IPS DF 19.7 (cell line): ENCODE measurements at regions not wholly inside any gene's neighbourhood (a gene's known extent, or its start where the extent isn't known, plus 50 kb on each side); places are given as distances from the start of the nearest gene placed in this dataset.
"Not testable (repeated sequence)": the region's sequence is repeated elsewhere in the genome, so short reads cannot be mapped to it uniquely, and the experiment has no call there.

Experiments
- DNase-seq: peaks from one replicate; pipeline ENCODE4 v3.0.0-alpha.2; 2013; ENCODE audit warnings: low read depth, low spot score

DNA sequence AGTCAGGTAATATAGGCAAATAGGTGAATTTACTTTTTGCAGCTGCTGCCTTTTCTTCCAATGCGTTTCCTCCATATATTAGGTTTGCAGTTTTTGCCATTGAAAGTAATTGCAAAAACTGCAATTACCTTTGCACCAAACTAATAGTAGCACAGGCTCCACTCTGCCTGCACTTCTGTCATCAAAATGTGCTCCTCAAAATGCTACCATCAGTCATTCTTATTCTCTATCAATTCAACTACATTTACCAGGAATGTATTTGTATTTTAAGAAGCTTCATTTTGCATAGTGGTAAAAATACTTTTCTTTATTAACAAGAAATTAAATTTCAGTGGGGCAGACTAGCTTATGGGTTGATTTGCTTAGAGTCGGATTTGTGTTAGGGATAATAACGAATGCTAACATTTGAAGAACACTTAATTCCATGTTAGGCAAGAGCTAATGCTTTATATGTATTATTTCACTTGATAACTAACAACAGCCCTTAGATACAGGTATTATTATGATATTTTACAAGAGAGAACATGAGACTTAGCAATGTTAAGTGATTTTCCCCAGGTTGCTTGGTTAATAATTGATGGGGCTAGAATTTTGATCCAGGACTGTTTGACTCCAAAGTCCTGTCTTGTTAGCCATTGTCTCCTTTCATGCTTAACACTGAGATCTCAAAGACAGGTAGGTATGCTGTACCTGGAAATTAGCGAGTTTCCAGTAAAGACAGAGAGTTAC, 300.4 kb downstream of the MAN2A1 start:
- DNase-seq: no peak

DNA sequence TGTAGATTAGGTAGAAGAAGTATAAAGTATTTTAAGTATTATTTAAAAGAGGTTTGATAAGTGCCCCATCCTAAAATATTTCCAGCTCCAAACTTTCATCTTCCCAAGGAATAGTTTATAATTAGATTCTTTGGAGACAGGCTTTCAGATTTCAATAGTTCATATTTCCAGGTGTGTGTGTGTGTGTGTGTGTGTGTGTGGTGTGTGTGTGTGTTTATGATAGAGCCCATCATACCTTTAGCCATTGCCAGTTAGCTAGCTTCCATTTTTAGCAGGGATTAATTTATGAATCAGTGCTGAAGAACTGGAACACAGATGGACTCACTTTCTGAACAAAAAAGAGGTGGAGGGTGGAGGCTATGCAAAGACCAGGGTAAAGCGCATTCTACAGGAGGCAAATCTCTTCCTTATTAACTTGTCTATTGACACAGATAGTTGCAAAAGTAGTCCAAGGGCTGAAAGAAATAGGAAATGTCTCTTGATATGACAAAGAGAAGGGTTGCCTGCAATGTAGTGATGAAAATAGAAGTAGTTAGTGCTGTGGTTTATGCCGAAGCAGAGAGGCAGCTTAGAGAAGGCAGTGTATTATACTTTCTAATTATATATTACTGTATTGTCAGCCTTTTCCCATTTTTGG, 301.1 kb downstream of the MAN2A1 start:
- no peak for DNase-seq

DNA sequence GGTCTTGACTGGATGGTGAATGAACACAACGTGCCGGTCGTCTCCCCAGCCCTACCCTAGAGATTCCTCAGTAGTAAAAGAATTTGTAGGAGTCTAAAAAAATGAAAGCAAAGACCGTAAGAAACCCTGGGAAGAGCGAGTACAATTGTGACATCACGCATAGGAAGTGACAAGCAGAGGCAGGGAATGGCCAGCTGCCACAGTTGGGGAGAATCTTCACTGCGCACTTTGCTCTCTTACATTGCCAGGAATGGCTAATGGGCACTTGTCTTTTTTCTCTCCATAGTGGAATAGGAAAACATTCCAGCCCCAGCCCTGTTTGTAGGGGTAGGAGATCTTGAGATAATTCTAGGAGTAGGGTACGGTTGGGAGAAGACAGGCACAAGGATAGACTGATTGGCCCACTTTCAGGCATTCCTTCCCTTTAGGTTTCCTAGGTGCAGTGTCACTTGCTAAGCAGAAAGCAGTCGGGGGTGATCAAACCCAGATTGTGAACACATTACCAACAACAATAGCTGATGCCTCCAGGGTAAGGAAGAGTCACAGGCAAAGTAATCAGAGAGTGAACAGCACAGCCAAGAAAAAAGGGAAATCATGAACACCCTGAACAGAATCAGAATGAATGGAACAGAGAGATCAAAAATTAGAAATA, 302.7 kb downstream of the MAN2A1 start:
- no peak for DNase-seq

DNA sequence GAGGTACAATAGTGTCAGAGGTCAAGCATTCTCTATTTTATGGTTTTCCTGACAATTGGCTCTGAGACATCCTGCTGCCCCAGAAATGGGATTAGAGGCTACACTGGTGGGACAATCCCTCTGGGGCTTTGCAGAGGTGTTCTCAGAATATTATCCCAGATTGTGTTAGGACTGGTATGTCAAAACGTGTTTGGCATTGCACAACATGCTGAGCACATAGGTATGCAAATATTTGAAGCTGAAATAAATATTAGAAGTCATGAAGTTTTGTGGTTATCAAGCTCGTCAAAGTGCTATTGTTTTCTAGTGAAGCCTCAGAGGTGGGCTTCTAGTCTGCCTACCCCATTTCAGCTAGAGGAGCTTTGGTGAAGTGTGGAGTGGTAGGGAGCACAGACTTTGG, 304.4 kb downstream of the MAN2A1 start:
- no peak for DNase-seq

DNA sequence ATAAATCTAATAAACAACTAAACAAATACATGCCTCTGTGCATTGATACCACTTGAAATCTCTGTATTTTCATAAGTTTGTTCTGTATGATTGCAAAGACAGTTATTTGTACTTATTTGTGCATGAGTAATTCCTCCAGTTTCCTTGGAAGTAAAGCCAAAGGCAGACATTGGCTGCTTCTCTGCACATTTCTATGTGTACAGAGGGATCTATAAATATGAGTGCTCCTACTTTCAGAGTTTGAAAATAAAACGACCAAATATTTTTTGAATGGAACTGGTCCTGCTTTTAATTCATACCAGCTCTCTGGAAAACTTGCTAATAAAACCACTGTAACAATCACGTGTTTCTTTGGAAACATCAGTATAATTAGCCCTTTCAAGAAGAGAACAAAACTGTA, 306.5 kb downstream of the MAN2A1 start:
- DNase-seq: no peak

DNA sequence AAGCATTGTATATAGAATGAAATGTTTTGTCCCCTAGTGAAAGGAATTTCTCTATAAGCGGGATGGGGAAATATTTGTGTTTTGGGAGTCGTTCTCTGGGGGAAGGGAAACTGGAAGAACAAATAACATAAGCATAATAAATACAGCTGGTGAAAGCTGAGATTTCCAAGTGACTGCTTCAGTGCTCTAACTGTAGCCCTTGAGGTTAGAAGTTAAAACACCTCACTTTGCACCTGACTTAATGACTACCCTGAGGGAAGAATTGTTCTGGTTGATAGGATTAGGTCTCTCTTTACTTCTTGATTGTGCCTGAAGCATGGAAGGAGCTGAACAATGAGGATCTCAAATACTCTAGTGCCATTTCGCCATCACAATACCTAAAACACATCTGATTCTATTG, 307.4 kb downstream of the MAN2A1 start:
- DNase-seq: no peak

DNA sequence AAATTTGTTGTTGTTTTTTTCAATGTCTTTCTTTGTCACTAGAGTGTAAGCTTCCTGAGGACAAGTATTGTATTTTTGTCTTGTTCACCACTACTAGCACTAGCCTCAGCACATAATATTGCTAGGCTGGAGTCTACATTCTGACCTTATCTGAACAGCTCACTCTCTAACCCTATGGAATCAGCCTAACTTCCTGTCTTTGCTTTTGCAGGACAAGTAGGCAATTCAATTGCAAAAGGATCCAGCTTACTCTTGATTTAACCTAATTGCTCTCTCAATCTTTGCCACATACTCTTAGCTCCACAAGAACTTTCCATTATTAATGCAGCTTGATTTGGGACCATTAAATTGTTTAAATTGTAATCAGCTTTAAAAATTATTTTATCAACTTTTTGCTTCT, 308.5 kb downstream of the MAN2A1 start:
- DNase-seq: no peak

DNA sequence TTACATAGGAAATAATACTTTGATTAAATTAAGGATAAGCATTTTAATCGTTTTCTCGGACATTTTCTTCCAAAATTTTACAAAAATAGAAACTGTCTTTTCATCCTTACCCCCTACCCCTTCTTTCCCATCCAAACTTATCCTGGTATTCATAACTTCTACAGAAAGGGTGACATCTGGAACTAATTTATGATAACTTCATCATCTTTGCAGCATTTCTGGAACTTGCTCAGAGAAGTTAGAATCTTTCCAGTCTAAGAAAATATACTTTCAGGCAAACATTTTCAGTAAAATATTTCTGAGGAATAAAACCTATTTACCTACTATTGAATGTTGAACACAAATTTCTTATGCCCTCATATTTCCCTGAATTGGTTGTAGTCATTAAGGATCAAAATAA, 309.0 kb downstream of the MAN2A1 start:
- no peak for DNase-seq

DNA sequence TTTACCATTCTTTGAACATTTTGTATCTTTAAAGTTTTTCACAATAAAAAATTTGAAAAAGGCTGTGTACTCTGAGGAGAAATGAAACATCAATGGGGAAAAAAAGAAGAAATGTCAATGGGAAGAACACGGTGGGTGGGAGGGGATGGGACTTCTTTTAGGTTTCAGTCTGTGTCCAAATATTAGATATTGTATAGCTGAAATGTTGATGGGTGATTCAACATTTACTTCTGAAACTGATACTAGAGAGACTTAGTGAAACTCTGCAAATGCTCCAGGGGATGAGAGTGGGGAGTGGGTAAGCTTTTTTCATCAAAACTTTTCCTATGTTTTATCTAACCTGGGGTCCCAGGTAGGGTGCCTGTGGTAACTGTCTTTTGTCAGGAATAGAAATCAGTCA, 311.9 kb downstream of the MAN2A1 start:
- no peak for DNase-seq

DNA sequence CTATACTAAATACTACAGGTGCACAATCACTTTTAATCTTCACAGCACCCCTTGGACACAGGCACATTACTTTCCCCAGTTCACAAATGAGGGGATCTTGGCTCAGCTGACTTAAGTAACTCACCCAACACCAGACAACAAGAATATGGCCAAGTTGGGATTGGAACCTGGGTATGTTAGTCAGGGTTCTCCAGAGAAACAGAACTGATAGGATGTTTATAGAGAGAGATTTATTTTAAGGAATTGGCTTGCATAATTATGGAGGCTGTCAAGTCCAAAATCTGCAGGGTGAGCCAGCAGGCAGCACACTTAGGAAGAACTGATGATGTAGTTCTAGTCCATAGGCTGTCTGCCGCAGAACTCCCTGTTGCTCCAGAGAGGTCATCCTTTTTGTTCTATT, 312.9 kb downstream of the MAN2A1 start:
- DNase-seq: no peak

DNA sequence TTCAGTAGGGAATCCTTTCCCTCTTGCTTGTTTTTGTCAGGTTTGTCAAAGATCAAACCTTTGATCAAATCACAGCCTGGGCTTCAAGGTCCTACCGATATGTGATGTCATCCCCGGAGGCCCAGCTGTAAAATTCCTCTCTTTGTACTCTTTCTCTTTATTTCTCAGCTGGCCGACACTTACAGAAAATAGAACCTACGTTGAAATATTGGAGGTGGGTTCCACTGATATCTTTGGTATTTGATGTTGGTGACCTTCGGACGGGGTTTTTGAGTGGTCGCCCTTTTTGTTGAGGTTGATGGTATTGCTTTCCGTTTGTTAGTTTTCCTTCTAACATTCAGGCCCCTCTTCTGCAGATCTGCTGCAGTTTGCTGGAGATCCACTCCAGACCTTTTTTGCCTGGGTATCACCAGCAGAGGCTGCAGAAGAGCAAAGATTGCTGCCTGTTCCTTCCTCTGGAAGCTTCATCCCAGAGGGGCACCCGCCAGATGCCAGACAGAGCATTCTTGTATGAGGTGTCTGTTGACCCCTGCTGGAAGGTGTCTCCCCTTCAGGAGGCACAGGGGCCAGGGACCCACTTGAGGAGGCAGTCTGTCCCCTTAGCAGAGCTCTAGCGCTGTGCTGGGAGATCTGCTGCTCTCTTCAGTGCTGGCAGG, 316.3 kb downstream of the MAN2A1 start:
- DNase-seq: not testable (repeated sequence)

DNA sequence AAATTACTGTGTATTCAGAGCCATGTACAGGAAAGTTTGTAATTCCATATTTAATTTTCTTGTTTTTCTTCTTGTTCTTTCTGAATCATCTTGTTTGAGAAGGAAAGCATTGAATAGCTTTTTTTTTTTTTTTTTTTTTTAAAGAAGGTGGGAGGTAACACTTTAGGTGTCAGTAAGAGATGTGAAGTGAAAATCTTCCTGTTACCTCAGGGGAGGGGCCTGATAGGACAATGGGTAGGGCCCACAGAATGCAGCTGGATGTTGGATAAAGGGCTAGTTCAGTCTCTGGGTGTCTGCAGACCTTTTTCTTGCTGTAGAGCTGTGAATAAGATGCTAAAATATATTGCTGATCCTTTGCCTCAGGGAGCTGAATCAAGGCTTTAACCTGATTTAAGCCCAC, 317.4 kb downstream of the MAN2A1 start:
- no peak for DNase-seq

DNA sequence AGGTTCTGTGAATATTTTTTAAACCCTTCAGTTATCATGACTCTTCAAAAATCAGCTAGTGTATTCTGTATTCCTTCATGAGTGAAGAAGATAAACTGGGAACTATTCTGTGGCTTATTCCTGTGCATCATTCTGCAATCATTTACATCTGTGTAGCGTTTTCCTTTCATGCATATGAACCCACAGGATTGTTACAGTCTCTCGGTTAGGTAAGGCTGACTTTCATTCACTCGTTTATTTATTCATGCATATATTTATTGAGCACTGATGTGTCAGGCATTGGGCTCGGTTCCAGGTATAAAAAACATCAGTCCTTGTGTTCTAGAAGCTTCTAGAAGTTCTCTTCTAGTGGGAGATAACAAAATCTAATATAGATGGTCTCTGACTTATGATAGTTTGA, 318.4 kb downstream of the MAN2A1 start:
- no peak for DNase-seq

DNA sequence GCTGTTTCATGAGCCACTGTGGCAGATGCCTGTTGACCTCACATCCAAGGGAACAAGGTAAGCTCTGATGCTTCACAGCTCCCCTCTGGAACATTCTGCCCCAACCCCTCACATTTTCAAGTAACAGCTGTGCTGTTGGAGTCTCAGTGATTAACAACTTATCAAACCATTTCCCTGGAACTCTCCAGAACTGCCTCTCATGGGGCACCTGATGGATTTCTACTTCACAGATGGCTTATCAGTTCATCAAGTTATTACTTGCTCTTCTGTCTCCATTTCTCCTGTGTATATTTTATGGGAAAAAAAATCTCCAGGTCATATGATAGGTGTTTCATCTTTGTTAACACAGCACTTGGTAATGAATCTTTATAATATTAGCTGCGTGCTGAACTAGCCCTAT, 322.4 kb downstream of the MAN2A1 start:
- no peak for DNase-seq

DNA sequence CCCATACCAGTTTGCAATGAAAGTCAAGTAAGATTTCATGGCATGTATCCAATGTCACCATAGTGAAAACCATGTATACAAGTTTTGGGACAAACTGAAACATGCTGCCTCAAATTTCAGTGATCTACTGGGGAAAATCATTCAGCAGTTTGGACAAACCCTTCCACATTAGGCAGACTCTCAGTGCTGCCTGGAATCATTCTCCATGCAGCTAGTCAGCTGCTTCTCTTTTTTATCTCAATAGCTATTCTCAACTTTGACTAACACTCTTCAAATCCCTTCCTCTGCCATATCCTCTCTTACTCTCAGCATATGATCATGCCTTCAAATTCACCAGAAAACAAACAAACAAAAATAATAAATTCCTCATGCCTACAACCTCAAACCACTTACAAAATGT, 323.3 kb downstream of the MAN2A1 start:
- no peak for DNase-seq

DNA sequence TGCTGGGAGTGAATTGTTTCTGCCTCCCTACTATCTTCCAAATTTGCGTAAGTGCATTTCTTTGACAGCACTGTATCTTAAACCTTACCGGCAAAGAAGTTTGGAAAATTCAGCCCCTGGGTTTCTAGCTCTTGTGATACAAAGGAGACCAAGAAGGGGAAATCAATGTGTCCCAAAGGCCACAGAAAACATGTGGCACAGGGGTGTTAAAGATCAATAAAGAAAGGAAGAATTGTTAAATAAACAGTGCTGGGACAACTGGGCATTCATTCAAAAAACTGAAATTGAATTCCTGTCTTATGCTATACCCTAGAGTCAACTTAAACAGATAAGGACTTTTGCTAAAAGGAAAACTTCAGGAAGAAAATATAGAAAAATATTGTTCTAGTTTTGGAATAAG, 328.1 kb downstream of the MAN2A1 start:
- no peak for DNase-seq

DNA sequence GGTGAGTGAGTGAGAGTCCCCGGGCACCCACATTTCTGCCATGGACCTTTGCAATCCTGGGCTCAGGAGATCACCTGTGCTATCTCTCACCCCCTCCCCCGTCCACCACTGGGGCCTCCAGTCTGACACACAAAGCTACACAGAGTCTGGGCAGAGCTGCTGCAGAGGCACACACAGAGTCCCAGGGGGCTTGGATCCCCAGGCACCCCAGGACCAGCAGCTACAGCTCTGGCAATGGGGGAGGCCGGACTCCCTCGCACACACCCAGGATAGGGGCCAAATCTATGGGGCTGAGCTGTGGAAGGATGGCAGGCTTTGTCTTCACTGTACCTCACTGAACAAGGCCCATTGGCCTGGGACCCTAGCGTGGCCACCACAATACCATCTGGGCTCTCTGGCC, 328.8 kb downstream of the MAN2A1 start:
- no peak for DNase-seq

DNA sequence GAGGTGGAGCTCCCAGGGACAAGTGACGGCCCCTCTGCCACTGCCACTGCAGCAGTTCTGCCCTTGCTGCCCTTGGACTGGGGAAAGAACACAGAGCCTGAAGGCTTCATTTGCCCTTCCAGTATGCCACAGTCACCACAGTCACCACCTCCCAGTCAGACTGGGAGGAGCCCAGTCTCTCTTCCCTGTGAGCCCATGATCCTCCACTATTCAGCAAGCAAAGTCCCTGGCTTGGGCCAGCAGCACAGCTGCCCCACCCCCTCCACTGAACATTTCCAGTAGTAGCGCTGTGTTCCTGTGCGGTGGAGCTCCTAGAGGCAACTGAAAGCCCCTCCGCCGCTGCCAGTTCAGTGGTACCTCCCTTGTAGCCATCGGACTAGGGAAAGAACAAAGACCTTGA, 329.4 kb downstream of the MAN2A1 start:
- no peak for DNase-seq

DNA sequence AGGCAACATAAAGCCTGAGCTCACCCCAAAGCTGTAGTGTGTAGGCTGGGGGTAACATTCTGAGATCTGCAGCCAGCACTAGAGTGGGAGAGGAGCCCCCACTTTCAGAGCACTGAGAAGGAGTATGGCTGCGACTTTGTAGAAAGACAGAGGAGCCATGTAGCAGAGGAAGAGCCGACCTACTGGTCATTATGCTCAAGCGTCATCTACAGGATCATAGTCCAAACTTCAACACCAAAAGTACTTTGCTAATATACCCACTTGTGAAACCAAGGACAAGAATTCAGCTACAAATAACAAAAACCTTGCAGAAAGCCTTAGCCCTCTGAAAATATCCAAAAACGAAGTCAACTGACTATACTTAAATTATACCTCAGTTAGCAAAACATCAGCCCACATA, 330.1 kb downstream of the MAN2A1 start:
- no peak for DNase-seq

DNA sequence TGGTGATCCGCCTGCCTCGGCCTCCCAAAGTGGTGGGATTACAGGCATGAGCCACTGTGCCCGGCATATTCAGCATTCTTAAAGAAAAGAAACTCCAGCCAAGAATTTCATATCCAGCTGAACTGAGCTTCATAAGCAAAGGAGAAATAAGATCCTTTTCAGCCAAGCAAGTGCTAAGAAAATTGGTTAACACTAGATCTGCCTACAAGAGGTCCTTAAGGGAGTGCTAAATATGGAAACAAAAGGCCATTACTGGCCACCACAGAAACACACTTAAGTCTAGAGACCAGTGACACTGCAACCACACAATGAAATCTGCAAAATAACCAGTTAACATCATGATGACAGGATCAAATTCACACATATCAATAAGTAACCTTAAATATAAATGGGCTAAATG, 331.5 kb downstream of the MAN2A1 start:
- no peak for DNase-seq

DNA sequence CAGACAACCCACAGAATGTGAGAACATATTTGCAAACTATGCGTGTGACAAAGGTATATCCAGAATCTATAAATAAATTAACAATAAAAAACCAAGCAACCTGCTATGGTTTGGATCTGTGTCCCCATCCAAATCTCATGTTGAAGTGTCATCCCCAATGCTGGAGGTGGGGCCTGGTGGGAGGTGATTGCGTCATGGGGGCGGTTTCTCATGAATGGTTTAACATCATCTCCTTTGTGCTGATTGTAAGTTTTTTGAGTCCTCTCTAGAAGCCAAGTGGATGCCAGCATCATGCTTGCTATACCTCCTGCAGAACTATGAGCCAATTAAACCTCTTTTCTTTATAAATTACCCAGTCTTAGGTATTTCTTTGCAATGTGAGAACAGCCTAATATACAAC, 335.4 kb downstream of the MAN2A1 start:
- DNase-seq: no peak

DNA sequence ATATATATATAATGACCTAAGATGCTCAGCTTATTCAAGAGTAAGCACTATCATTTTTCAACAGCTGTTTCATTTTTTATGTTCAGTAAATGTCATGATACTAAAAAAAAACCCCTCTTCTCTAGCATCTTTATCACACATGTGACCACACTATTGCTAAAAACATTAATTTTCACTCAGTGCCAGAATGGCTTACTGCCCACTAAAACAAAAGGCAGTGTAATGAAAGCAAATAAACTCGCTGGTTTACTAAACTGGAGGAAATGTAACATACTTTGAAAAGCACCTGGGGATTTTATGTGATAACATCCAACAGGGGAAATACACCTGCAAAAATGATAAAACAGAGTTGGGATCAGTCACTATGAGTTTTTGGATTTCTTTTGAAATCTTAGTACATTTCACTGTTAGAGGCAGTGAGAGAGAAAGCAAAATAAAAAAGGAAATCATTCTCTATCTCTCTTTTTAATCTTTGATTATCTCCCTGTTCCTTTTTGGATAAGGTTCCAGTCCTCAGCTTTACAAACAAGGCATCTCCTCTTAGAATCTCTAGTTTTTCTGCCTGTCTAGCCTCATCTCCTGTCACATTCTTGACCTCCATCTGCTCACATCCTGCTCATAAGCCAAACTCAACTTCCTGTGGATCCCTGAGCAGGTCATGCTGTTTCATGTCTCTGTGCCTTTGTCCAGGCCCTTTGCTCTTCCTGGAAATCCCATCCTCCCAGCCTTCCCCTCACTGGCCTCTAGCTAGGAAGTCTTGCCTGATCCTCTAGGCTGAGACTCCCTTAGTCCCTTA, 338.0 kb downstream of the MAN2A1 start:
- DNase-seq: no peak
